ENCODE measurements at regions not wholly inside any gene's neighbourhood (a gene's known extent, or its start where the extent isn't known, plus 50 kb on each side); places are given as distances from the start of the nearest gene placed in this dataset.

DNA sequence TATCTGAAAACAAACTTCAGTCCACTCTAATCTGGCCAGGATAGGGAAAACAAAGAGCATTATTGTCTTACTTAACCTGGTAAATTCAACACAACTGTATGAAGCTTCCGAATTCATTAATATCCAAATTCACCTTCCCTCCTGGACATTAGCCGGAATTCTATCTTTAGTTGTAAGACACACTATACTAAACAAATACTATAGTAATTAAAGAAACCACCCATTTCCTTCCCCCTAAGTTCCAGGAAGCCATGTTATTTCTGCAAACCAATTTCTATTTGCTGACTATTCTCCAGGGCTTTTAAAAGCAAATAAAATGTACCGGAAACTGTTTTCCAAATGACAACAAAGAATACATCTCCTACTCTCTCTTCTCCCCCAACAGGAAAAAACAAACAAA is 122.7 kb upstream of the MDM1 start:
- H3K4me1 Mint-ChIP-seq (ENCODE audit: low read depth): peaks cover 27% of the 10 kb centered on the region

GRCh38 chr12:68455691-68456345 is 123.7 kb upstream of the MDM1 start:
- H3K27ac Mint-ChIP-seq (ENCODE audit: unreplicated experiment): no peak overlapping the region
- no peak for DNase-seq (ENCODE audit: low spot score)

More for the DNA sequence above, 122.7 kb upstream of the MDM1 start:
- Mint-ChIP-seq H3K4me3 (ENCODE audit: unreplicated experiment) (no peak overlapping the region), H3K9me3 (ENCODE audit: low read depth) (no peaks in the 10 kb centered on the region), H3K27ac (ENCODE audit: unreplicated experiment) (no peak overlapping the region), H3K36me3 (ENCODE audit: low read depth) (no peaks in the 10 kb centered on the region), H3K27me3 (ENCODE audit: low read depth) (no peaks in the 10 kb centered on the region)
- TF ChIP-seq CTCF (IDR thresholded peaks at IDR 0.05): no peak
- DNase-seq (ENCODE audit: low spot score): no peak

DNA sequence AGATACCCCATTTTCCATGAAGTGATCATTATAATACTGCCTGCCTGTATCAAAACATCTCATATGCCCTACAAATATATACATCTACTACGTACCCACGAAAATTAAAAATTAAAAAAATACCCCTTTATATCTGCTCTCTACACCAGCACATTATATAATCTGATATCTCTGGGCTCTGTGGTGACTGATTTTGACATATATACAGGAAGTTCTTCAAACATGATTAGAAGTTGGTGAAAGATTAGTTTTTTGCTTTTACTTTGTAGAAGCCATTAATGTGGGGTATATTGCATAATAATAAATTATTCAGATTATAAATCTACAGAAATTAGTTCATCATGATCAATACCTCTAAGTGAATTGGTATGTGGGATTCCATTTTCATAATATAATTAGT is 126.7 kb upstream of the MDM1 start:
- Mint-ChIP-seq H3K27ac (ENCODE audit: unreplicated experiment) (no peak overlapping the region), H3K4me1 (ENCODE audit: low read depth) (peaks cover 26% of the 10 kb centered on the region)
- no peak for DNase-seq (ENCODE audit: low spot score)

More at GRCh38 chr12:68455691-68456345, 123.7 kb upstream of the MDM1 start:
- Mint-ChIP-seq H3K36me3 (ENCODE audit: low read depth) (no peaks in the 10 kb centered on the region), H3K4me1 (ENCODE audit: low read depth) (peaks cover 27% of the 10 kb centered on the region), H3K9me3 (ENCODE audit: low read depth) (no peaks in the 10 kb centered on the region), H3K4me3 (ENCODE audit: unreplicated experiment) (no peak overlapping the region), H3K27me3 (ENCODE audit: low read depth) (no peaks in the 10 kb centered on the region)
- no peak for TF ChIP-seq CTCF (IDR thresholded peaks at IDR 0.05)

DNA sequence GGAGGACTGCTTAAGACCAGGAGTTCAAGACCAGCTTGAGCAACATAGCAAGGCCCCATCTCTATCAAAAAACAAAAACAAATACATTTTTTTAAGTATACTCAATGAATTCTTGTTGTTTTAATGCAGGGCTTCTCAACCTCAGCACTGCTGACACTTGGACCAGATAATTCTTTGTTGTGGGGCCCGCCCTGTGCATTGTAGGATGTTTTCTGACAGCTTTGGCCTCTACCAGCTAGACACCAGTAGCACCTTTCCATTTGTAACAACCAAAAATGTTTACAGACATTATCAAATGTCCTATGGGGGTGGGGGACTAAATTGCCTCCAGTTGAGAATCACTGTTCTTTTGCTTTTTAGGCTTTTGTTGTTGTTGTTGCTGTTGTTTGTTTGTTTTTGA is 128.1 kb upstream of the MDM1 start:
- Mint-ChIP-seq H3K27ac (ENCODE audit: unreplicated experiment) (no peak overlapping the region), H3K36me3 (ENCODE audit: low read depth) (no peaks in the 10 kb centered on the region), H3K4me1 (ENCODE audit: low read depth) (peaks cover 12% of the 10 kb centered on the region), H3K4me3 (ENCODE audit: unreplicated experiment) (no peak overlapping the region), H3K9me3 (ENCODE audit: low read depth) (no peaks in the 10 kb centered on the region), H3K27me3 (ENCODE audit: low read depth) (no peaks in the 10 kb centered on the region)
- no peak for DNase-seq (ENCODE audit: low spot score)
- TF ChIP-seq CTCF (IDR thresholded peaks at IDR 0.05): no peak

More for the DNA sequence above, 126.7 kb upstream of the MDM1 start:
- no peaks in the 10 kb centered on the region for H3K27me3 Mint-ChIP-seq (ENCODE audit: low read depth)
- no peaks in the 10 kb centered on the region for H3K9me3 Mint-ChIP-seq (ENCODE audit: low read depth)
- no peaks in the 10 kb centered on the region for H3K36me3 Mint-ChIP-seq (ENCODE audit: low read depth)
- no peak for TF ChIP-seq CTCF (IDR thresholded peaks at IDR 0.05)
- no peak overlapping the region for H3K4me3 Mint-ChIP-seq (ENCODE audit: unreplicated experiment)

DNA sequence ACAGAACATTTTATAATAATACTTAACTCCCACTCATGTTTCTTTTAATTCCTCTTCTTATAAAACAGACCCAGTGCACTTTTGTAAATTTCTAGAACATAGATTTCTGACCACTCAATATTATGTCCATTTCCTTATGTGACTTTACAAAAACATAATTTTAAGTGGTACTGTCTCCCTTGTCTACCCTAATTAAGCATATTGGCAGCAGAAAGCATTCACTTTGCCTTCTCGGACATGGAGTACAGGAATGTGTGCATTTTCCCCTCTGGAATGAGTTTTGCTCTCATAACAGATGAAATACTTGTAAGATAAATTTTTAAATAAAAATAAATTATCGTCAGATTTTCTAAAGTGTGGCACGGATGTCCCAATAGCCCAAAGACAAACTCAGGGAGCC is 129.5 kb upstream of the MDM1 start:
- TF ChIP-seq CTCF (IDR thresholded peaks at IDR 0.05): no peak
- no peak overlapping the region for H3K27ac Mint-ChIP-seq (ENCODE audit: unreplicated experiment)
- H3K36me3 Mint-ChIP-seq (ENCODE audit: low read depth): no peaks in the 10 kb centered on the region
- H3K9me3 Mint-ChIP-seq (ENCODE audit: low read depth): no peaks in the 10 kb centered on the region
- DNase-seq (ENCODE audit: low spot score): no peak
- H3K4me1 Mint-ChIP-seq (ENCODE audit: low read depth): peaks cover 8% of the 10 kb centered on the region
- H3K27me3 Mint-ChIP-seq (ENCODE audit: low read depth): no peaks in the 10 kb centered on the region
- no peak overlapping the region for H3K4me3 Mint-ChIP-seq (ENCODE audit: unreplicated experiment)

Data from chondrocyte (in vitro differentiated cells).